H1 (cell line): ENCODE measurements at regions not wholly inside any gene's neighbourhood (a gene's known extent, or its start where the extent isn't known, plus 50 kb on each side); places are given as distances from the start of the nearest gene placed in this dataset.
"Not testable (repeated sequence)": the region's sequence is repeated elsewhere in the genome, so short reads cannot be mapped to it uniquely, and the experiment has no call there.

Experiments
- CTCF ChIA-PET: fragments of 300-600 bp; sonication (Branson Sonifier 250); formaldehyde crosslinking; loops from one replicate; lab custom pipeline; 2021; ENCODE audit not compliant: partially characterized antibody; lab: Charles Lee
- POLR2A ChIA-PET: fragments of 300-600 bp; sonication (Branson Sonifier 250); formaldehyde crosslinking; loops from one replicate; lab custom pipeline; 2021; ENCODE audit warnings: inconsistent platforms; ENCODE audit not compliant: partially characterized antibody; lab: Charles Lee
- DNase-seq, 2 experiments: peaks; one replicate each; pipeline versions ENCODE4 v3.0.0 to v3.0.0-alpha.2; 2010 to 2022; ENCODE audit warnings: low spot score in 2 of 2, low read depth in 1 of 2, mixed read lengths in 1 of 2
- FAIRE-seq: peaks from 2 replicates; lab custom pipeline; 2011; peaks lifted over from hg19 to GRCh38; lab: Jason Lieb, UNC
- H2AFZ ChIP-seq: 2 replicates; pipeline ENCODE4 v1.8.1; 2012; ENCODE audit warnings: low read length, inconsistent platforms
- H2AK5ac ChIP-seq: 2 replicates; pipeline ENCODE4 v1.6.1; 2013; ENCODE audit warnings: low read depth, low read length
- H2BK120ac ChIP-seq: replicated peaks from 2 replicates; pipeline ENCODE3; 2013; ENCODE audit warnings: low read depth, low read length, inconsistent platforms
- H2BK12ac ChIP-seq: 2 replicates; pipeline ENCODE4 v1.6.1; 2013; ENCODE audit warnings: low read depth, low read length
- H2BK15ac ChIP-seq: 2 replicates; pipeline ENCODE4 v1.6.1; 2013; ENCODE audit warnings: low read length
- H2BK20ac ChIP-seq: 2 replicates; pipeline ENCODE4 v1.6.1; 2013; ENCODE audit warnings: low read length
- H2BK5ac ChIP-seq: 2 replicates; pipeline ENCODE4 v1.6.1; 2013; ENCODE audit warnings: low read depth, low read length
- H3K14ac ChIP-seq: 2 replicates; pipeline ENCODE4 v1.6.1; 2013; ENCODE audit warnings: inconsistent platforms; ENCODE audit not compliant: insufficient read length
- H3K18ac ChIP-seq: 2 replicates; pipeline ENCODE4 v1.6.1; 2013; ENCODE audit warnings: low read length; ENCODE audit errors: extremely low read depth
- H3K23ac ChIP-seq: 2 replicates; pipeline ENCODE4 v1.6.1; 2013; ENCODE audit warnings: inconsistent platforms; ENCODE audit not compliant: insufficient read length
- H3K23me2 ChIP-seq: 2 replicates; pipeline ENCODE4 v1.6.1; 2013; ENCODE audit warnings: low read depth, low read length
- H3K27ac ChIP-seq: 2 replicates; pipeline ENCODE4 v1.6.1; 2011; ENCODE audit warnings: low read depth, low read length, inconsistent platforms
- H3K27me3 ChIP-seq, 4 experiments: replicated peaks in 1 of 4; 1 replicate in 1 of 4; 2 replicates in 3 of 4; pipeline versions ENCODE4 v1.6.1 to v1.8.1; 2011 to 2013; ENCODE audit warnings: low read length in 3 of 4, mild to moderate bottlenecking in 3 of 4, inconsistent platforms in 2 of 4, mixed read lengths in 2 of 4, moderate library complexity in 1 of 4; ENCODE audit not compliant: control insufficient read depth in 3 of 4, insufficient read depth in 3 of 4; ENCODE audit errors: extremely low read depth in 1 of 4
- H3K36me3 ChIP-seq, 4 experiments: 2 replicates each; pipeline versions ENCODE4 v1.6.1 to v1.8.1; 2011 to 2013; ENCODE audit warnings: mild to moderate bottlenecking in 4 of 4, low read length in 3 of 4, moderate library complexity in 2 of 4, control low read depth in 1 of 4, inconsistent platforms in 1 of 4; ENCODE audit not compliant: insufficient read depth in 4 of 4, control insufficient read depth in 2 of 4
- H3K4ac ChIP-seq: replicated peaks from 2 replicates; pipeline ENCODE3; 2013; ENCODE audit warnings: low read length, low read depth, mixed read lengths, inconsistent platforms; ENCODE audit not compliant: insufficient read length
- H3K4me1 ChIP-seq, 4 experiments: replicated peaks in 1 of 4; 1 replicate in 1 of 4; 2 replicates in 3 of 4; pipeline versions ENCODE4 v1.6.1 to v1.8.1; 2011 to 2013; ENCODE audit warnings: low read length in 3 of 4, inconsistent platforms in 2 of 4, mixed read lengths in 1 of 4; ENCODE audit not compliant: insufficient read depth in 4 of 4, control insufficient read depth in 3 of 4
- H3K4me2 ChIP-seq, 2 experiments: 2 replicates each; pipeline versions ENCODE4 v1.6.1 to v1.8.1; 2011 to 2013; ENCODE audit warnings: low read depth in 2 of 2, low read length in 2 of 2, control low read depth in 1 of 2, inconsistent platforms in 1 of 2, mild to moderate bottlenecking in 1 of 2; ENCODE audit not compliant: insufficient read depth in 1 of 2
- H3K4me3 ChIP-seq, 4 experiments: fragments of 200-600, 300-600 bp in 1 of 4; sonication (generic), shearing (Covaris generic), sonication (Bioruptor Twin) in 1 of 4; 2 replicates each; pipeline versions ENCODE4 v1.5.1 to v1.8.1; 2011 to 2016; ENCODE audit warnings: low read length in 4 of 4, low read depth in 3 of 4, control low read depth in 2 of 4, inconsistent platforms in 2 of 4, mild to moderate bottlenecking in 2 of 4, mixed read lengths in 1 of 4, moderate library complexity in 1 of 4; ENCODE audit not compliant: insufficient read depth in 2 of 4; ENCODE audit errors: extremely low read depth in 1 of 4
- H3K56ac ChIP-seq: replicated peaks from 2 replicates; pipeline ENCODE3; 2013; ENCODE audit warnings: low read depth, mild to moderate bottlenecking, mixed read lengths, low read length, inconsistent platforms; ENCODE audit not compliant: insufficient read length
- H3K79me1 ChIP-seq: 2 replicates; pipeline ENCODE4 v1.6.1; 2013; ENCODE audit warnings: low read depth, low read length, control low read depth
- H3K79me2 ChIP-seq, 2 experiments: 2 replicates each; pipeline versions ENCODE4 v1.6.1 to v1.8.1; 2012 to 2013; ENCODE audit warnings: low read length in 2 of 2, mild to moderate bottlenecking in 2 of 2, inconsistent platforms in 1 of 2; ENCODE audit not compliant: insufficient read depth in 2 of 2, control insufficient read depth in 1 of 2
- H3K9ac ChIP-seq, 4 experiments: replicated peaks in 1 of 4; 1 replicate in 1 of 4; 2 replicates in 3 of 4; pipeline versions ENCODE4 v1.6.1 to v1.8.1; 2011 to 2013; ENCODE audit warnings: low read depth in 3 of 4, low read length in 3 of 4, control low read depth in 2 of 4, mild to moderate bottlenecking in 2 of 4, moderate library complexity in 2 of 4, inconsistent platforms in 1 of 4; ENCODE audit errors: extremely low read depth in 1 of 4
- H3K9me3 ChIP-seq, 2 experiments: 2 replicates each; pipeline versions ENCODE4 v1.6.1 to v1.8.1; 2012 to 2013; ENCODE audit warnings: mild to moderate bottlenecking in 2 of 2, moderate library complexity in 2 of 2, control low read depth in 1 of 2, inconsistent platforms in 1 of 2, low read depth in 1 of 2, low read length in 1 of 2, mixed read lengths in 1 of 2; ENCODE audit not compliant: insufficient read depth in 2 of 2
- H4K20me1 ChIP-seq, 2 experiments: replicated peaks in 1 of 2; 2 replicates each; pipeline versions ENCODE3 to v1.8.1; 2011 to 2013; ENCODE audit warnings: inconsistent platforms in 2 of 2, low read length in 2 of 2, mild to moderate bottlenecking in 1 of 2; ENCODE audit not compliant: insufficient read depth in 2 of 2, control insufficient read depth in 1 of 2
- H4K5ac ChIP-seq: 2 replicates; pipeline ENCODE4 v1.6.1; 2013; ENCODE audit warnings: low read length, low read depth, mixed read lengths, inconsistent platforms; ENCODE audit not compliant: insufficient read length
- H4K8ac ChIP-seq: 2 replicates; pipeline ENCODE4 v1.8.0; 2013; ENCODE audit warnings: mild to moderate bottlenecking, moderate library complexity, low read length, inconsistent platforms; ENCODE audit not compliant: insufficient read depth; ENCODE audit errors: extremely low read depth
- H4K91ac ChIP-seq: replicated peaks from 2 replicates; pipeline ENCODE3; 2013; ENCODE audit warnings: low read length, mixed read lengths, inconsistent platforms; ENCODE audit not compliant: insufficient read length
- WGBS, 2 experiments: shearing (Covaris generic) in 1 of 2; methylation state at CpG; one replicate each; pipeline versions ENCODE4 v1.1.6 to v1.1.7; 2013 to 2015; ENCODE audit warnings: low lambda C conversion rate in 2 of 2, mixed read lengths in 2 of 2, inconsistent platforms in 1 of 2, low coverage in 1 of 2, missing lambda C conversion rate in 1 of 2; ENCODE audit not compliant: insufficient replicate concordance in 2 of 2, insufficient coverage in 1 of 2, insufficient read length in 1 of 2; ENCODE audit errors: extremely low coverage in 1 of 2, missing lambda C conversion rate in 1 of 2; 5-methylcytosine and 5-hydroxymethylcytosine counted together

GRCh38 chr1:31495770-31496169 lies 80.5 kb upstream of the TINAGL1 start:
- H2BK20ac ChIP-seq, H3K79me2 ChIP-seq, H2BK12ac ChIP-seq, H3K27me3 ChIP-seq, H3K27ac ChIP-seq, H3K4me1 ChIP-seq, H3K4me3 ChIP-seq, H3K14ac ChIP-seq, H3K79me1 ChIP-seq, CTCF ChIA-PET, H2AK5ac ChIP-seq, H2BK120ac ChIP-seq, H3K36me3 ChIP-seq, H3K23me2 ChIP-seq, H4K91ac ChIP-seq, DNase-seq, POLR2A ChIA-PET, H3K9ac ChIP-seq, H3K56ac ChIP-seq, H4K5ac ChIP-seq, H3K23ac ChIP-seq, H4K8ac ChIP-seq, H2BK15ac ChIP-seq, FAIRE-seq, H4K20me1 ChIP-seq, H3K18ac ChIP-seq, H3K9me3 ChIP-seq, H2AFZ ChIP-seq, H2BK5ac ChIP-seq, H3K4me2 ChIP-seq, H3K4ac ChIP-seq: not testable (repeated sequence)
- whole genome bisulfite sequencing, 2 experiments: 83% methylated on average over 2 of the region's 2 CpGs; no CpG with 5 or more reads in 1 of the 2 experiments
